Nephron progenitor cell (in vitro differentiated cells): ENCODE measurements at regions not wholly inside any gene's neighbourhood (a gene's known extent, or its start where the extent isn't known, plus 50 kb on each side); places are given as distances from the start of the nearest gene placed in this dataset.
"Not testable (repeated sequence)": the region's sequence is repeated elsewhere in the genome, so short reads cannot be mapped to it uniquely, and the experiment has no call there.

Source experiments
- DNase-seq: peaks from one replicate; pipeline ENCODE4 v3.0.0; 2021
- H3K27ac Mint-ChIP-seq: 2 replicates; pipeline ENCODE4 v1.8.0; 2021; ENCODE audit warnings: mild to moderate bottlenecking, moderate library complexity, mixed read lengths
- H3K27me3 Mint-ChIP-seq: 2 replicates; pipeline ENCODE4 v1.8.0; 2021; ENCODE audit warnings: mild to moderate bottlenecking, low read depth, mixed read lengths; ENCODE audit not compliant: poor library complexity
- H3K36me3 Mint-ChIP-seq: 2 replicates; pipeline ENCODE4 v1.8.0; 2021; ENCODE audit warnings: low read depth, mixed read lengths
- H3K4me1 Mint-ChIP-seq: 2 replicates; pipeline ENCODE4 v1.8.0; 2021; ENCODE audit warnings: mixed read lengths
- H3K4me3 Mint-ChIP-seq: 2 replicates; pipeline ENCODE4 v1.8.0; 2021; ENCODE audit warnings: mild to moderate bottlenecking, moderate library complexity, mixed read lengths
- H3K9me3 Mint-ChIP-seq: 2 replicates; pipeline ENCODE4 v1.8.0; 2021; ENCODE audit warnings: mild to moderate bottlenecking, moderate library complexity, mixed read lengths
- TF ChIP-seq, protein P1 (sequence below): fragments of 200-600 bp; sonication (generic); IDR thresholded peaks from 2 replicates; pipeline ENCODE4 v1.5.0; 2021; ENCODE audit warnings: antibody characterized with exemption

- Mint-ChIP-seq H3K36me3 (no peaks in the 10 kb centered on the region), H3K27ac (no peak overlapping the region), H3K4me1 (no peaks in the 10 kb centered on the region), H3K27me3 (no peaks in the 10 kb centered on the region), H3K4me3 (no peak overlapping the region), H3K9me3 (no peaks in the 10 kb centered on the region)
- TF ChIP-seq, protein P1, sequence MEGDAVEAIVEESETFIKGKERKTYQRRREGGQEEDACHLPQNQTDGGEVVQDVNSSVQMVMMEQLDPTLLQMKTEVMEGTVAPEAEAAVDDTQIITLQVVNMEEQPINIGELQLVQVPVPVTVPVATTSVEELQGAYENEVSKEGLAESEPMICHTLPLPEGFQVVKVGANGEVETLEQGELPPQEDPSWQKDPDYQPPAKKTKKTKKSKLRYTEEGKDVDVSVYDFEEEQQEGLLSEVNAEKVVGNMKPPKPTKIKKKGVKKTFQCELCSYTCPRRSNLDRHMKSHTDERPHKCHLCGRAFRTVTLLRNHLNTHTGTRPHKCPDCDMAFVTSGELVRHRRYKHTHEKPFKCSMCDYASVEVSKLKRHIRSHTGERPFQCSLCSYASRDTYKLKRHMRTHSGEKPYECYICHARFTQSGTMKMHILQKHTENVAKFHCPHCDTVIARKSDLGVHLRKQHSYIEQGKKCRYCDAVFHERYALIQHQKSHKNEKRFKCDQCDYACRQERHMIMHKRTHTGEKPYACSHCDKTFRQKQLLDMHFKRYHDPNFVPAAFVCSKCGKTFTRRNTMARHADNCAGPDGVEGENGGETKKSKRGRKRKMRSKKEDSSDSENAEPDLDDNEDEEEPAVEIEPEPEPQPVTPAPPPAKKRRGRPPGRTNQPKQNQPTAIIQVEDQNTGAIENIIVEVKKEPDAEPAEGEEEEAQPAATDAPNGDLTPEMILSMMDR: no peak
- DNase-seq: no peak
Observed at GRCh38 chr4:107419052-107419451, 301.0 kb downstream of the PAPSS1 start.

GRCh38 chr4:107415490-107415889 is 304.5 kb downstream of the PAPSS1 start:
- H3K4me3 Mint-ChIP-seq, H3K4me1 Mint-ChIP-seq, DNase-seq, H3K27ac Mint-ChIP-seq, H3K27me3 Mint-ChIP-seq, H3K36me3 Mint-ChIP-seq: not testable (repeated sequence)
- peaks cover 19% of the 10 kb centered on the region for H3K9me3 Mint-ChIP-seq

- H3K4me1 Mint-ChIP-seq, H3K36me3 Mint-ChIP-seq, H3K27me3 Mint-ChIP-seq, DNase-seq, H3K4me3 Mint-ChIP-seq, H3K27ac Mint-ChIP-seq: not testable (repeated sequence)
- peaks cover 27% of the 10 kb centered on the region for H3K9me3 Mint-ChIP-seq
Observed at GRCh38 chr4:107409872-107410271, 310.2 kb downstream of the PAPSS1 start.

GRCh38 chr4:107408968-107409367 is 311.1 kb downstream of the PAPSS1 start:
- no peaks in the 10 kb centered on the region for H3K4me1 Mint-ChIP-seq
- H3K9me3 Mint-ChIP-seq: peaks cover 27% of the 10 kb centered on the region
- no peaks in the 10 kb centered on the region for H3K36me3 Mint-ChIP-seq
- DNase-seq: no peak
- TF ChIP-seq, protein P1: no peak
- no peak overlapping the region for H3K4me3 Mint-ChIP-seq
- no peak overlapping the region for H3K27ac Mint-ChIP-seq
- no peaks in the 10 kb centered on the region for H3K27me3 Mint-ChIP-seq

GRCh38 chr4:107404591-107405300 is 315.3 kb downstream of the PAPSS1 start:
- no peak overlapping the region for H3K4me3 Mint-ChIP-seq
- no peaks in the 10 kb centered on the region for H3K36me3 Mint-ChIP-seq
- no peak for DNase-seq
- H3K27ac Mint-ChIP-seq: no peak overlapping the region
- H3K4me1 Mint-ChIP-seq: peaks cover 4% of the 10 kb centered on the region
- peaks cover under 1% of the 10 kb centered on the region for H3K9me3 Mint-ChIP-seq
- H3K27me3 Mint-ChIP-seq: no peaks in the 10 kb centered on the region
- TF ChIP-seq, protein P1: no peak

GRCh38 chr4:107402291-107402690 is 317.7 kb downstream of the PAPSS1 start:
- TF ChIP-seq, protein P1: no peak
- no peaks in the 10 kb centered on the region for H3K36me3 Mint-ChIP-seq
- H3K27me3 Mint-ChIP-seq: peaks cover 2% of the 10 kb centered on the region
- H3K4me1 Mint-ChIP-seq: peaks cover 4% of the 10 kb centered on the region
- no peaks in the 10 kb centered on the region for H3K9me3 Mint-ChIP-seq
- no peak overlapping the region for H3K4me3 Mint-ChIP-seq
- DNase-seq: no peak
- no peak overlapping the region for H3K27ac Mint-ChIP-seq

GRCh38 chr4:107392951-107393350 is 327.1 kb downstream of the PAPSS1 start:
- no peak overlapping the region for H3K27ac Mint-ChIP-seq
- peaks cover 12% of the 10 kb centered on the region for H3K4me1 Mint-ChIP-seq
- H3K4me3 Mint-ChIP-seq: no peak overlapping the region
- H3K9me3 Mint-ChIP-seq: no peaks in the 10 kb centered on the region
- TF ChIP-seq, protein P1: no peak
- H3K36me3 Mint-ChIP-seq: no peaks in the 10 kb centered on the region
- H3K27me3 Mint-ChIP-seq: no peaks in the 10 kb centered on the region
- DNase-seq: no peak
